Fibroblast of the aortic adventitia (primary cell): ENCODE measurements at regions not wholly inside any gene's neighbourhood (a gene's known extent, or its start where the extent isn't known, plus 50 kb on each side); places are given as distances from the start of the nearest gene placed in this dataset.

Experiments used
- DNase-seq: peaks from one replicate; pipeline ENCODE4 v3.0.0-alpha.2; 2010; ENCODE audit warnings: low read depth
- H3K4me3 ChIP-seq: 2 replicates; pipeline ENCODE4 v1.5.1; 2011; ENCODE audit warnings: low read depth, mild to moderate bottlenecking, control low read depth, low read length, moderate library complexity
- CTCF ChIP-seq: IDR thresholded peaks from 2 replicates; pipeline ENCODE4 v1.5.1; 2011; ENCODE audit warnings: mild to moderate bottlenecking, low read length, control low read depth, inconsistent platforms; ENCODE audit not compliant: insufficient read depth

- H3K4me3 ChIP-seq = no peak overlapping the region
- TF ChIP-seq CTCF = no peak
- DNase-seq = peak; percentile 14
These were observed 240.6 kb upstream of the NAALADL2 start for GRCh38 chr3:174618368-174619080.

GRCh38 chr3:174619239-174619638 is 239.9 kb upstream of the NAALADL2 start:
- H3K4me3 ChIP-seq = no peak overlapping the region
- DNase-seq = peak; percentile 7
- no peak for TF ChIP-seq CTCF

DNA sequence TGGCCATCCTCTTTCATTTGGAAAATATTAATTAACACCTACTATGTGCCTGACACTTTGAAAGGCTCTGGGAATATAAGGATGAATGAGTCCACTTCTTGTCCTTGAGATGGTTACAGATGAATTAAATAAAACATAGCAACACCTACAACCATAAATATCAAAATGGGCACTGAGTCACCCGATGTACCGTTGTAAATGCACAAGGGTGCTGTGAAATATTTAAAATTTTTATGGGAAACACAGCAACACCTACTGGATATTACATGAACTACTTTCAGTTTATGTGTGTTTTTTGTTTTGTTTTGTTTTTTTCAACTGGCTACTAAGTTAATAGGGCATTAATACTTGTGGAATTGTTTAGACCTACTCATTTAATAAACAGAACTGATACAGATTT is 239.0 kb upstream of the NAALADL2 start:
- peak; percentile 27 for DNase-seq
- no peak overlapping the region for H3K4me3 ChIP-seq
- TF ChIP-seq CTCF = peak; percentile 42

DNA sequence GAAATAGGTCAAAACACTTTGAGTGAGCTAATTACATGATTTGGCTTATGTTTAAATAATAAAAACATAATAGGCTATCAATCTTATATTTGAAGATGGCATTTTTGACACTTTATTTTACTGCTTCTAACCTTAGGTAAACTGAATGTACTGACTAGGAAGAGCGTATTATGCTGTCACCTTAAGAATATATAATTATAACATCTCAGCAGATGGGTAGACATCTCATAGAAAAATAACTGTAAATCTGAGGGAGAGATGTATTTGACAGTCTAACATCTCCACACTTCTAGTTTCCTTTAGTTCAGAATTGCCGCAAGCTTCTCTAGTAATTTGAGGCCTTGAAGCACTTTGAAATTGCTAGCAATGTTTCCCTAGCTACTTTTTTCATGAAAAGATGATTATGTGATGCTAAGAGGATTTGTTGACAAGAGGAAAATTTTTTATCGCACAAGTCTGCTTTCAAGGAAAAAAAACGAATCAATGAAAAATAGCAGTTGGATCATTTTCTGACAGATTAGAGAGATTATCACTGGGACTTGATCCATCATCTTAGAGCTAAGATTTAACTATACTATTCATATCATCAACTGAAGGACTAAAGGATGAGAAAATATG is 238.2 kb upstream of the NAALADL2 start:
- TF ChIP-seq CTCF = no peak
- no peak overlapping the region for H3K4me3 ChIP-seq

GRCh38 chr3:174633342-174633741 is 225.8 kb upstream of the NAALADL2 start:
- H3K4me3 ChIP-seq = no peak overlapping the region
- TF ChIP-seq CTCF = no peak
- no peak for DNase-seq

More for the DNA sequence above, 238.2 kb upstream of the NAALADL2 start:
- DNase-seq = no peak

- H3K4me3 ChIP-seq = no peak overlapping the region
- DNase-seq = no peak
- TF ChIP-seq CTCF = no peak
These were observed 222.7 kb upstream of the NAALADL2 start for GRCh38 chr3:174636451-174636850.
